ENCODE measurements at regions not wholly inside any gene's neighbourhood (a gene's known extent, or its start where the extent isn't known, plus 50 kb on each side); places are given as distances from the start of the nearest gene placed in this dataset.
"Not testable (repeated sequence)": the region's sequence is repeated elsewhere in the genome, so short reads cannot be mapped to it uniquely, and the experiment has no call there.

DNA sequence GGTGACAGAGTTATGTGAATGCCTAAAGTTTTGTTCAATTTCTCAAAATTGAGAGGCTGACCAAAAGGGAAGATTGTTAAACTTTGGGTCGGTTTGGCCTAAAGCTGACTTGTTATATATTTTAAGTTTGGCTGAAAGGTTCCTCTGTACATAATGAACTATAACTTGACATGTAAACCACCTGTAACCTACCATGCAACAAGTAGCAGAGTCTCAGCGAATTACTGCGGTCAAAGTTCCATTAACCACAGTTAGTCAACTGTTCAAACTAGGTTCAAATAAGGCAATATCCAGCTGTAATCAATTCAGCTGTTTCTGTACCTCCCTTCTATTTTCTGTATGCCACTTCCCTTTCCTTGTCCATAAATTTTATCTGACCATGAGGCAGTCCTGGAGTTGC lies 325.1 kb upstream of the NMUR2 start:
- no peak overlapping the region for H3K4me2 ChIP-seq
- TF ChIP-seq, protein P1, sequence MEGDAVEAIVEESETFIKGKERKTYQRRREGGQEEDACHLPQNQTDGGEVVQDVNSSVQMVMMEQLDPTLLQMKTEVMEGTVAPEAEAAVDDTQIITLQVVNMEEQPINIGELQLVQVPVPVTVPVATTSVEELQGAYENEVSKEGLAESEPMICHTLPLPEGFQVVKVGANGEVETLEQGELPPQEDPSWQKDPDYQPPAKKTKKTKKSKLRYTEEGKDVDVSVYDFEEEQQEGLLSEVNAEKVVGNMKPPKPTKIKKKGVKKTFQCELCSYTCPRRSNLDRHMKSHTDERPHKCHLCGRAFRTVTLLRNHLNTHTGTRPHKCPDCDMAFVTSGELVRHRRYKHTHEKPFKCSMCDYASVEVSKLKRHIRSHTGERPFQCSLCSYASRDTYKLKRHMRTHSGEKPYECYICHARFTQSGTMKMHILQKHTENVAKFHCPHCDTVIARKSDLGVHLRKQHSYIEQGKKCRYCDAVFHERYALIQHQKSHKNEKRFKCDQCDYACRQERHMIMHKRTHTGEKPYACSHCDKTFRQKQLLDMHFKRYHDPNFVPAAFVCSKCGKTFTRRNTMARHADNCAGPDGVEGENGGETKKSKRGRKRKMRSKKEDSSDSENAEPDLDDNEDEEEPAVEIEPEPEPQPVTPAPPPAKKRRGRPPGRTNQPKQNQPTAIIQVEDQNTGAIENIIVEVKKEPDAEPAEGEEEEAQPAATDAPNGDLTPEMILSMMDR (conservative IDR thresholded peaks at IDR 0.05; ENCODE audit: low read depth, low read length) = no peak

DNA sequence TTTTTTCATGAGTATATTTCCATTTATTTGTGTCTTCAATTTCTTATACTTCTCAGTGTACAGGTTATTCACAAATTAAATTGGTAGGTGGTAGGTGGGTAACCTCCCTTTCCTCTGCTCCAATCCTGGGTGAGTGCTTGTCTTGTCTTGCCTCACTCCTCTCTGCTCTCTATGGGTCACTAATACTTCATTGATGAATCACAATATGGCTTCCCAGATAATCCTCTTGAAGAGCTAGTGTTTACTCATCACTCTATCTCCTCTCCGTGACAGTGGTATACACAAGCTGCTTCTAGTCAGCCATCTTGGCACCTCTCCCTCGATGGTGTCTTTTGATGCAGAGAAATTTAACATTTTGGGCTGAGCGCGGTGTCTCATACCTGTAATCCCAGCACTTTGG lies 331.8 kb upstream of the NMUR2 start:
- Histone ChIP-seq H4K20me1 (ENCODE audit: insufficient read depth) (no peaks in the 10 kb centered on the region), H2AFZ (ENCODE audit: low read depth) (no peak overlapping the region), H3K4me3 (IDR thresholded peaks at IDR 0.05; ENCODE audit: insufficient read depth, low read depth, low read length) (no peak overlapping the region), H3K4me2 (no peak overlapping the region), H3K9ac (no peak overlapping the region), H3K4me1 (ENCODE audit: low read depth, poor library complexity, severe bottlenecking) (no peaks in the 10 kb centered on the region), H3K79me2 (ENCODE audit: insufficient read depth, low read depth) (no peaks in the 10 kb centered on the region), H3K27me3 (ENCODE audit: insufficient read depth, low read depth) (no peaks in the 10 kb centered on the region), H3K36me3 (ENCODE audit: insufficient read depth) (no peaks in the 10 kb centered on the region), H3K27ac (no peak overlapping the region)
- TF ChIP-seq, protein P1 (conservative IDR thresholded peaks at IDR 0.05; ENCODE audit: low read depth, low read length) = no peak

More for the DNA sequence above, 325.1 kb upstream of the NMUR2 start:
- Histone ChIP-seq H3K4me1 (ENCODE audit: low read depth, poor library complexity, severe bottlenecking) (no peaks in the 10 kb centered on the region), H3K4me3 (IDR thresholded peaks at IDR 0.05; ENCODE audit: insufficient read depth, low read depth, low read length) (no peak overlapping the region), H3K9ac (no peak overlapping the region), H3K27me3 (ENCODE audit: insufficient read depth, low read depth) (no peaks in the 10 kb centered on the region), H3K27ac (no peak overlapping the region), H3K36me3 (ENCODE audit: insufficient read depth) (no peaks in the 10 kb centered on the region), H2AFZ (ENCODE audit: low read depth) (no peak overlapping the region), H3K79me2 (ENCODE audit: insufficient read depth, low read depth) (no peaks in the 10 kb centered on the region), H4K20me1 (ENCODE audit: insufficient read depth) (no peaks in the 10 kb centered on the region)

DNA sequence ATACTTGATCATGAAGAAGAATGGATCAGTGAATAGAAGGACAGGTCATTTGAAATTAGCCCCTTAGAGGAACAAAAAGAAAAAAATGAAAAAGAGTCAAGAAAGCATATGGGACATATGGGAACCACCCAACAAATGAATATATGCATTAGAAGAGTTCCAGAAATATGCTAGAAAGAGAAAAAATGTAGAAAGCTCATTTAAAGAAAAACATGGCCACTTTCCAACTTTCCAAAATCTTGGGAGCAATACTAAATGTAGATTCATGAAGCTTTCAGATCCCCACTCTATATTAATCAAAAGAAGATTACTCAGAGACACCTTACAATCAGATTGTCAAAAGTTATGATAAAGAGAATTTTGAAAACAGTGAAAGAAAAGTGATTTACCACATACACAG lies 334.8 kb upstream of the NMUR2 start:
- Histone ChIP-seq H3K4me2 (no peak overlapping the region), H3K36me3 (ENCODE audit: insufficient read depth) (no peaks in the 10 kb centered on the region), H3K4me3 (IDR thresholded peaks at IDR 0.05; ENCODE audit: insufficient read depth, low read depth, low read length) (no peak overlapping the region), H3K27me3 (ENCODE audit: insufficient read depth, low read depth) (no peaks in the 10 kb centered on the region), H3K27ac (no peak overlapping the region), H4K20me1 (ENCODE audit: insufficient read depth) (no peaks in the 10 kb centered on the region), H3K79me2 (ENCODE audit: insufficient read depth, low read depth) (no peaks in the 10 kb centered on the region), H2AFZ (ENCODE audit: low read depth) (no peak overlapping the region), H3K4me1 (ENCODE audit: low read depth, poor library complexity, severe bottlenecking) (no peaks in the 10 kb centered on the region), H3K9ac (no peak overlapping the region)
- TF ChIP-seq, protein P1 (conservative IDR thresholded peaks at IDR 0.05; ENCODE audit: low read depth, low read length) = no peak

DNA sequence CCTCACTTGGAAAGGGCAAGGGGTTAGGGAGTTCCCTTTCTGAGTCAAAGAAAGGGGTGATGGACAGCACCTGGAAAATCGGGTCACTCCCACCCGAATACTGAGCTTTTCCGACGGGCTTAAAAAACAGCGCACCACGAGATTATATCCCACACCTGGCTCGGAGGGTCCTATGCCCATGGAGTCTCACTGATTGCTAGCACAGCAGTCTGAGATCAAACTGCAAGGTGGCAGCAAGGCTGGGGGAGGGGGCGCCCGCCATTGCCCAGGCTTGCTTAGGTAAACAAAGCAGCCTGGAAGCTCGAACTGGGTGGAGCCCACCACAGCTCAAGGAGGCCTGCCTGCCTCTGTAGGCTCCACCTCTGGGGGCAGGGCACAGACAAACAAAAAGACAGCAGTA lies 336.0 kb upstream of the NMUR2 start:
- not testable (repeated sequence) for H3K4me1 ChIP-seq (ENCODE audit: low read depth, poor library complexity, severe bottlenecking); H3K79me2 ChIP-seq (ENCODE audit: insufficient read depth, low read depth); H3K27me3 ChIP-seq (ENCODE audit: insufficient read depth, low read depth); H3K4me2 ChIP-seq; H3K4me3 ChIP-seq (IDR thresholded peaks at IDR 0.05; ENCODE audit: insufficient read depth, low read depth, low read length); H3K9ac ChIP-seq; H3K27ac ChIP-seq; H3K36me3 ChIP-seq (ENCODE audit: insufficient read depth); H4K20me1 ChIP-seq (ENCODE audit: insufficient read depth); H2AFZ ChIP-seq (ENCODE audit: low read depth)

DNA sequence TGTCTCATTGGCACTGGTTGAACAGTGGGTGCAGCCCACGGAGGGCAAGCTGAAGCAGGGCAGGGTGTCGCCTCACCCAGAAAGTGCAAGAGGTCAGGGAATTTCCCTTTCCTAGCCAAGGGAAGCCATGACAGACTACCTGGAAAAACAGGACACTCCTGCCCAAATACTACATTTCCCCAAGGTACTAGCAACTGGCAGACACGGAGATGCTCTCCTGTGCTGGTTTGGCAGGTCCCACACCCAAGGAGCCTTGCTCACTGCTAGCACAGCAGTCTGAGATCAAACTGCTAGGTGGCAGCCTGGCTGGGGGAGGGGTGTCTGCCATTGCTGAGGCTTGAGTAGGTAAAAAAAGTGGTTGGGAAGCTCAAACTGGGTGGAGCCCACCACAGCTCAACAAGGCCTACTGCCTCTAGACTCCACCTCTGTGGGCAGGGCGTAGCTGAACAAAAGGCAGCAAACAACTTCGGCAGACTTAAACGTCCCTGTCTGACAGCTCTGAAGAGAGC lies 382.7 kb upstream of the NMUR2 start:
- not testable (repeated sequence) for H3K27ac ChIP-seq; H3K4me2 ChIP-seq; H4K20me1 ChIP-seq (ENCODE audit: insufficient read depth); H3K79me2 ChIP-seq (ENCODE audit: insufficient read depth, low read depth); H3K4me1 ChIP-seq (ENCODE audit: low read depth, poor library complexity, severe bottlenecking); H3K9ac ChIP-seq; H3K36me3 ChIP-seq (ENCODE audit: insufficient read depth); H3K4me3 ChIP-seq (IDR thresholded peaks at IDR 0.05; ENCODE audit: insufficient read depth, low read depth, low read length); H3K27me3 ChIP-seq (ENCODE audit: insufficient read depth, low read depth); H2AFZ ChIP-seq (ENCODE audit: low read depth)
